Tibial nerve (tissue), 4 donors: ENCODE measurements at regions not wholly inside any gene's neighbourhood (a gene's known extent, or its start where the extent isn't known, plus 50 kb on each side); places are given as distances from the start of the nearest gene placed in this dataset.

Source experiments
- CTCF ChIP-seq, 5 experiments: fragments of 200-600 bp in 3 of 5; fragments of 450-650 bp in 2 of 5; sonication (generic) in 3 of 5; IDR thresholded peaks; one replicate each; pipeline ENCODE4 v1.5.1; 2016 to 2019; ENCODE audit warnings: antibody characterized with exemption in 5 of 5, mild to moderate bottlenecking in 3 of 5, moderate library complexity in 2 of 5
- EP300 ChIP-seq, 2 donors: sonication (generic); formaldehyde crosslinking; IDR thresholded peaks; one replicate each; pipeline ENCODE4 v1.6.1; 2017; ENCODE audit warnings: antibody characterized with exemption in 2 of 2, mild to moderate bottlenecking in 1 of 2
- POLR2A ChIP-seq, 2 donors: fragments of 450-650 bp; IDR thresholded peaks; one replicate each; pipeline ENCODE4 v1.6.1; 2017; ENCODE audit warnings: antibody characterized with exemption in 2 of 2, mild to moderate bottlenecking in 2 of 2, moderate library complexity in 2 of 2

DNA sequence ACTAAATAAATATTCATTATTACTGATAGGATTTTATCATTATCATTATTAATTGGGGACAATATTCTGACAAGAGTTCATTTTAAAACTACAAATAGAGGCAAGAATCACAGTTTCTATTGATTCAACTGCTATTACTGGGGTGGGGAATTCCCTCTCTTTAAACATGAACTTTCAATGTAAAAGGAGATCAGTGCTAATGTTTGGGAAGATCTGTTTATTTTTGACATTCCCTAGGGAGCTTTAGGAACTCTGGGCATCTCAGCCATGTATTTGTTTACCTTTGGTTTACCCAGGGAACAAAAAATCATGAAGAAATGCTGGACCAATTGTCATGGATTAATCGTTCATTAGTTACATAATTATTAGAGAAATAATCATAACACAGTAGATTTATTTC is 443.2 kb upstream of the AKR1E2 start:
- TF ChIP-seq CTCF (IDR thresholded peaks at IDR 0.05) (no peak), POLR2A (IDR thresholded peaks at IDR 0.05) (no peak), EP300 (IDR thresholded peaks at IDR 0.05) (no peak)
